Loucy (cell line): ENCODE measurements at regions not wholly inside any gene's neighbourhood (a gene's known extent, or its start where the extent isn't known, plus 50 kb on each side); places are given as distances from the start of the nearest gene placed in this dataset.

Experiments used
- CTCF ChIP-seq: fragments of 200-600 bp; sonication (generic); conservative IDR thresholded peaks from 2 replicates; pipeline ENCODE4 v1.5.1; 2014; ENCODE audit warnings: mild to moderate bottlenecking, antibody characterized with exemption, low read length
- EZH2phosphoT487 ChIP-seq: fragments of 200-600 bp; IDR thresholded peaks from 2 replicates; pipeline ENCODE4 v1.6.1; 2018; ENCODE audit warnings: antibody characterized with exemption, mild to moderate bottlenecking, moderate library complexity, borderline replicate concordance

- TF ChIP-seq CTCF: no peak
- TF ChIP-seq EZH2phosphoT487: no peak
These were observed 1161.3 kb downstream of the C4orf33 start for GRCh38 chr4:130257271-130257670.
